T47D (cell line): ENCODE measurements at regions not wholly inside any gene's neighbourhood (a gene's known extent, or its start where the extent isn't known, plus 50 kb on each side); places are given as distances from the start of the nearest gene placed in this dataset.
"Not testable (repeated sequence)": the region's sequence is repeated elsewhere in the genome, so short reads cannot be mapped to it uniquely, and the experiment has no call there.

ENCODE experiments used
- DNase-seq, 2 experiments: peaks; one replicate each; pipeline versions ENCODE4 v3.0.0 to v3.0.0-alpha.2; 2011 to 2012; ENCODE audit warnings: low read depth in 1 of 2, low spot score in 1 of 2
- JUND ChIP-seq: IDR thresholded peaks from 2 replicates; pipeline ENCODE4 v1.6.1; 2012; ENCODE audit warnings: low read depth
- in situ Hi-C: cut with HindIII; loops from 2 replicates; pipeline ENCODE4 v1.10.0; 2016; ENCODE audit warnings: low sequenced_read_pairs, low pct_unique_long_range_greater_than_20kb

DNA sequence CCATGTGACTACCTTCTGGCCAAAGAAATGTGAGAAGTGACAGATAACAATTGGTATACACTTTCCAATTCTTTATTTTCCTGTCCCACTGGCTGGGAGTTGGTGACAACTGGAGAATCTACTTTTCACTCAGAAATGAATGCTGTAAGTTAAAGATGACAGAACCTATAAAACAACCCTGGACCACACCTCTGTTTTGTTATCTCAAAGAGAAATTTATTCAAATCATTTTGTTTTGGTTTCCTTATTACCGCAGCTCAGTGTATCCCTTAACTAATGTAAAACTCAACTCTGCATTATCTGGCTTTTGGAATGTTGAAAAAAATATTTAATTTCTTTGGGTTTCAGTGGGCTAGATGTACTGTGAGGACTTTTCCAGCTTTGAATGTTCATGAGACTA, 469.8 kb downstream of the PCDH7 start:
- in situ Hi-C loops: no loop called here
- no peak for DNase-seq
- no peak for TF ChIP-seq JUND

DNA sequence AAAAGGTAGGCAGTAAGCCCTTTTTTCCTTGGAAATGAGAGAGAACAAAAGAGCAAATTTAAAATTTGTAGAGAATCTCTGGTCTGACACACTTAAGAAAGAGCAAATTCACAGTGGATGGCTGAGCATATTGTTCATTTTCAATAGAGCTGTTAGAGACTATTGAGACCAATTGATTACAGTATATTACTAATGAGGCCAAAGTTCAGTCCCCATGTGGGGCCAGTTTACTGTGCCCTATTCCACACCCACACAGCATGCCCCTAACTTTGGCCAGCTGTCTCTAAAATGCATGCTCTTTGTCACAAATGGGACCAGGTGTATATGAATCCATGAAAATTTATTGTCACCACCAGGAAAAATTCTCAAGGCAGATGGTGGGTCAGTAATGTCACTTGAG, 470.5 kb downstream of the PCDH7 start:
- no peak for DNase-seq
- in situ Hi-C loops: no loop called here

DNA sequence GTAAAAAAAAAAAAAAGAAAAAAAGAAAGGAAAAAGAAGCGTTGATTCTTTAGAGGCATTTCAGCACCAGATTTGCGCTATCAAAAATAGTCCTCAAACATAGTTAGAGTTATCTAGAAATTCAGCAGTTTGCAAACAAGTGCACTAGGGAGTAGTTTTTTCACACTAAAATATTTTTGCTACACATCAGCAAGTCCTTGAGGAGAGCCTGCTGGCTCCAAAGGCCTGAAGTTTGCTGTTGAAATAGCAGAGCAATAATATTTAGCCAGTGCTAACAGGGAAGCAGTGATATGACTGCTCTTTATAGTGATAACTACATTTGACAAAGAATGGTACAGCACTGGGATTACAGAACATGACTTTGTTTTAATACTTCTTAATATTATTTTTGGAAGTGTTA, 472.2 kb downstream of the PCDH7 start:
- in situ Hi-C loops: no loop called here
- no peak for TF ChIP-seq JUND
- DNase-seq: no peak

More for the DNA sequence above, 470.5 kb downstream of the PCDH7 start:
- no peak for TF ChIP-seq JUND

DNA sequence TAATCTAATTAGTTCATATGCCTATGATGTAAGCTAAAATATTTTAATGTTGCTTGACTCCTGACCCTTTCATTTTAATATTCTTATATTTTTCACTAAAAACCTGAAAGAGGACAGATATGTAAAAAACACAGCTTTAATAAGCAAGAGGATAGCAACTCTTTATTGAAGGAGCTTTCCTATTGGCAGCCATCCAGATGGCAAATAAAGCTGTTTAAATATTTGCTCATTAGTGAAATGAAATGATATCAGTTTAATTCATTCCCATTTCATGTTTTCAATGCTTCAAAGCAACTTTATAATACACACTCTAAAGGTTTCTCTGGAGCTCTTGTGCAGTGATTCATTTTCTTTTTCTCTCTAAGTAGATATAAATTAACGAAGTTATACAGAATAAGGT, 473.4 kb downstream of the PCDH7 start:
- DNase-seq: peak in 1 of 2 experiments; percentile 5
- TF ChIP-seq JUND: no peak
- in situ Hi-C loops: no loop called here

DNA sequence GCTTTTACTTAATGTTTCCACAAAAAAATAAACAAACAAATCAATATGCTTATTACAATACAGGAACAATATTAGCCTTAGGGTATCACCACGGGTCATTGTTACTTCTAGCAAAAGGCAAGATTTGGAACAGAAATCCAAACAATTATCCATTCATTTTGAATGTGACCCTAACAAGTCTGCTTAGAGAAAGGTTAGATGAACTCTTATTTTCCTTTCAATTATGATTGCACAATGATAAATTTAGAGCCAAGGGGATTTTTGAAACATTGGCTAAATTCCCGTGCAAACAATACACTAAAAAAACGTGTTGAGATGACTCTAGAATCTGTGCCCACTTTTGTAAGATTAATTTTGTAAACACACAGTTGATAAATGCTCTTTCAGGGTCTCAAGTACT, 474.7 kb downstream of the PCDH7 start:
- TF ChIP-seq JUND: no peak
- in situ Hi-C loops: no loop called here
- DNase-seq: no peak

DNA sequence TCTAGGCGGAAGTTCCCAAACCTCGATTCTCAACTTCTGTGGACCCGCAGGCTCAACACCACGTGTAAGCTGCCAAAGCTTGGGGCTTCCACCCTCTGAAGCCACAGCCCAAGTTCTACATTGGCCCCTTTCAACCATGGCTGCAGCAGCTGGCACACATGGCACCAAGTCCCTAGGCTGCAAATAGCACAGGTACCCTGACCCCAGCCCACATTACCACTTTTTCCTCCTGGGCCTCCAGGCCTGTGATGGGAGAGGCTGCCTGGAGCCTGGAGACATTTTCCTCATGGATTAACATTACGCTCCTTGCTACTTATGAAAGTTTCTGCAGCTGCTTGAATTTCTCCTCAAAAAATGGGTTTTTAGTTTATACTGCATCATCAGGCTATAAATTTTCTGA, 479.5 kb downstream of the PCDH7 start:
- in situ Hi-C loops: no loop called here
- TF ChIP-seq JUND: no peak
- DNase-seq: no peak

DNA sequence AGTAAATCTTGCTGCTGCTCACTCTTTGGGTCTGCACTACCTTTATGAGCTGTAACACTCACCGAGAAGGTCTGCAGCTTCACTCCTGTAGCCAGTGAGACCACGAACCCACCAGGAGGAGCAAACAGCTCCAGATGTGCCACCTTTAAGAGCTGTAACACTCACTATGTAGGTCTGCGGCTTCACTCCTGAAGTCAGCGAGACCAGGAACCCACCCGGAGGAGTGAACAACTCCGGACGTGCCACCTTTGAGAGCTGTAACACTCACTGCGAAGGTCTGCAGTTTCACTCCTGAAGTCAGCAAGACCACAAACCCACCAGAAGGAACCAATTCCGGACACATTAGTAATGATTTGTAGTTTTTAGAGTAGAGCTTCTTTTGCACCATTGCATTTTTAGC, 481.9 kb downstream of the PCDH7 start:
- in situ Hi-C loops, DNase-seq: not testable (repeated sequence)

DNA sequence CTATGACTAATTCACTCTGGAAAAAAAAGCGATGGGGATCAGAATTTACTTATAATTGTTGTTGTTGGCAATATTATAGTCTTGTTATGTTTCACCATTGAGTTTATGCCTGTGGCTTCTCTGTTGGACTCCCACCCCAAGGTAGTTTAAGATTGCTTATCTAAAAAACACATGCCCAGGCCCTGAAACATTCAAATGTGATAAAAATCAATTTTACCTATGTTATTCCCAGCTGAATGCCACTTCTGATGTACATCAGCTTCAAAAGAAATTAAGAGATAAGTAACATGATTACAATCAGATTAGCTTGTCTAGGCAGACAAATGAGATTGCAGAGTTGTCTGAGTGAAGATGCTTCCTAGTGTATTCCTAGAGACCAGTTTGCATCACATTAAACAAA, 484.7 kb downstream of the PCDH7 start:
- TF ChIP-seq JUND: no peak
- in situ Hi-C loops: no loop called here
- no peak for DNase-seq

DNA sequence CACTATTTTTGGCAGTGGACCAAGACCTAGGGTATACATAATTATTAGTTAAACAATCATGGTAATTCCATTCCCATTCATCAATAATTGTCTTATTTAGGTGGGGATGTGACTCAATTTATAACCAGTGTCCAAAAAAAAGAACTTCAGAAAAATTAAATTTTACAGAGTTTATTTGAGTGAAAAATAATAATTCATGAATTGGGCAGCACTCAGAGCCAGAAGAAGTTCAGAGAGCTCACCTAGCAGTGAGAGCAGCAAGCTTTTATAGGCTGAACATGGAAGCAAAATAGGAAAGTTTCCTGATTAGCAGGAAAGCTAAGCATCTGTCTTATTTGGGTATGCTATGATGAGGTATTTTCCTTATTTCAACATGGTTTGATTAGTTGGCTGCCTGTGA, 500.8 kb downstream of the PCDH7 start:
- in situ Hi-C loops: no loop called here
- no peak for TF ChIP-seq JUND
- DNase-seq: no peak

DNA sequence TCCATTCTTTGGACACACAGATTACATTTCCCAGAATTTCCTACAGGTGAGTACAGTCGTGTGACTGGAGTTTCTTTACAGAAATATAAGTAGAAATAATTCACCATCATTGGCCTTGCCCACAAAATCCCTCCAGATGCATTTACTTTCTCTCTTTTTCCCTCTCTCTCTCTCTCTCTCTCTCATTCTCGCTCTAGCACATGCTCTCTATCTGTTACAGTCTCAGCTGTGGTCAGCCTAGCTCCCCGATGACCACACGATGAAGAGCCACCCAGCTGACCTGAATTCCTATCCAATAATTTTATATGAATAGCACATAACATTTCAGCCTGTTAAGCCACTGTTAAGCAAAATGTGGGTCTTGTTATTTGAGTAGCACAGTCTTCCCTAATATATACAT, 507.9 kb downstream of the PCDH7 start:
- TF ChIP-seq JUND: no peak
- DNase-seq: no peak
- in situ Hi-C loops: no loop called here

DNA sequence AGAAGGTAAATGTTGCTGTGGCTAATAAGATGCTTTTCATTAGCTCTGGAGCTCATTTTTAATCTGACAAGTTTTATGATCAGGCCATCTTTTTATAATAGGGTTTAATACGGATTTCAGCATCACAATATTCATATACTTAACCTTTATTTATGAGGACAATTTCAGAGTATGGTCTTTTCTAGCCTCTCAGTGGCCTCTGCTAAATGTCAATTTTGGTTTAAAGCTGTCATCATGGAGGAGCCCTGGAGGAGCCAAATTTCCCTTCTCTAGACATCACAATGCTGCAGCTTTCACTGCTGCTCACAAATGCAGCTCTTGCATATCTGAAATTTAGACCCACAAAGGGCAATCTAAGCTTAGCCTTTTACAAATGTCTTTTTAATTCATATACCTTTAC, 510.4 kb downstream of the PCDH7 start:
- no peak for TF ChIP-seq JUND
- in situ Hi-C loops: no loop called here
- no peak for DNase-seq

DNA sequence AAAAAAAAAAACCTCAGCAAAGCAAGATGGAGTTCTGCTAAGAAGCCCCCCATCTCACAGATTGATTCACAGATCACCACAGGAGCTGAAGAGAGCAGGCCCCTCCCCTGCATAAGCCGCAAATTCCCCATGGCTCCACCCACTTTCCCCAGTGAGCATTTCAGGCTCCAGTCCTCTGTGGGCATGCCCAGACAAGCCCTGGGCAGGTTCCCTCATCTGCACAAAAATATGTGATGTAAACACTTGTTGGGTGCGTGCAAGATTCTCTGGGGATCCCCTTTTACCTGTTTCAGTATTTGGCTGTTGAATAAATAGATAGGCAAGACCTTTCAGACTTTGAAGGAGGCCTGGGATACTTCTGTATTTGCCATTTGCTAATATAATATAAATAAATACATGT, 514.3 kb downstream of the PCDH7 start:
- TF ChIP-seq JUND: no peak
- peak in 1 of 2 experiments; percentile 16 for DNase-seq
- in situ Hi-C loops: no loop called here

DNA sequence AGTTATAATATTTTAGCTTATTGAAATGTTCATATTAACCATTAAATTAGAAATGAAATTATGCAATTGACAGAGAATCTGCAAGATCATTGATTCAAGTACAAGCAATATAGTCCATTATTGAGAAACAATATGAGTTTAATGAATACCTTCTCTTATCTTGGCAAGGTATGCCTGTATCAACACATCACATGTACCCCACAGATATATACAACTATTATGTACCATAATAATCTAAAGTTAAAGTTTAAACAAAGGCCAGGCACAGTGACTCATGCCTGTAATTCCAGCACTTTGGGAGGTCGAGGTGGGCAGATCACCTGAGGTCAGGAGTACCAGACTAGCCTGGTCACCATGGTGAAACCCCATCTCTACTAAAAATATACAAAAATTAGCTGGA, 514.7 kb downstream of the PCDH7 start:
- no peak for DNase-seq
- TF ChIP-seq JUND: no peak
- in situ Hi-C loops: no loop called here

DNA sequence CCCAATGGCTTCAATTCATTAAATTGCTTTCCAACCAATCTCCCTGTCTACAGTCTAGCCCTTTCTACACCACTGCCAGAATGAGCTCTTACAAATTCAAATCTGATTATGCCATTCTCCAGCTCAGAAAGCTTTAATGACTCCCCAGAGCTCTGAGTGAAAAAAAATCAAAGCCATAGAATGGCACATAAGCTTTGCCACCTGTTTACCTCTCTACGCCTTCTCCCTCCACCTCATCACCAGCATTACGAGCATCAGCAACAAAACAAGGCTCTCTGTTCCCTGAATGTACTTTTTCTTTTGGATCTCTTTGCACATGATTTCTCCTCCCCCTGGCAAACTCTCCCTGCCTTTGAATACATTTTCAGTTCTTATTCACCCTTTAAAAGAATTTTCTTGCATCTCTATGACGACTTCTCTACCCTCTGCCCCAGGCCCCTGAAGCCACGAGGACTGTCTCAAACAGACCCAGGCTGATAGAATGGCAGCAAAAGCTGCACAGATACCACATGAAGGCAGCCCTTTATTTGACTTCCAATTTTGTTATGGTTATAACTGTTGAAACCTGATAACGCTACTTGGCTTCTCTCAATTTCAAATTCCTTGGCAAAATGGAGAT, 516.0 kb downstream of the PCDH7 start:
- in situ Hi-C loops: no loop called here
- TF ChIP-seq JUND: no peak
- DNase-seq: no peak
